Glomerular visceral epithelial cell (primary cell): ENCODE measurements at regions not wholly inside any gene's neighbourhood (a gene's known extent, or its start where the extent isn't known, plus 50 kb on each side); places are given as distances from the start of the nearest gene placed in this dataset.
"Not testable (repeated sequence)": the region's sequence is repeated elsewhere in the genome, so short reads cannot be mapped to it uniquely, and the experiment has no call there.

ENCODE experiments used
- DNase-seq: peaks from one replicate; pipeline ENCODE4 v3.0.0-alpha.2; 2016; ENCODE audit errors: extremely low spot score

DNA sequence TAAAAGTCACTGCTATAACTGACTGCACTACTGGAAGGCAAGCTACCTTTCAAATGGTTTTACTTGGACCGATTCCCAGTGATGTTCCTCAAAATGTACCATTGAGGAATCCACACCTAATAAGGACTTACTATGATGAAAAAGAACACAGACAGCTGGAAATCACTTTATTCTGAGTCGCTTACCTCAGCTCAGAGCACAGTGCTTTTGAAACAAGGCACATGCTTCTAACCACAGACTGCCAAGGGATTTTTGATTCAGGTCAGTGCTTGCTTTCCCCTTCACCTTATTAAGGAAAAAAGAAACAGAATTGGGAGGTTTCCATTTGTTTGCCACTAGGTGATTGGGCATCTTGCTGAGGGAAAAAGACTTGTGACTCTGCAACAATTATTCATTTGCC is 707.5 kb upstream of the FSHR start:
- DNase-seq: no peak

DNA sequence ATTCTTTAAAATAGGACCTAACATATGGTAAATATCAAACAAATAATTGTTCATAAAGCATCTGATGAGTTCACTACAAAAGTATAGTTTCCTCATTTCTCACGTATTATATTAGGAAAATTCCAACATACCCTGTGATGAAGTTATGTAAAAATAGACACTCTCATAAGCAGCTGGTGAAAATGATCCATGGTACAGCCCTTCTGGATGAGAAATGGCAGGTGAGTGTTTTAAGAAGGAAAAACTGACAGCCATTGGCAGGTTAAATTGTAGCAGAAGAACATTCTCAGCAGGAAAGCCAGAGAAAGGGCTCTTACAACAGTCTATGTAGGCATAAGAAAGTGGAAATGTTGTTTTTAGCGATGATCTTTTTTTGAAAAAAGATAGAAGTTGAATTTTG is 706.5 kb upstream of the FSHR start:
- no peak for DNase-seq

DNA sequence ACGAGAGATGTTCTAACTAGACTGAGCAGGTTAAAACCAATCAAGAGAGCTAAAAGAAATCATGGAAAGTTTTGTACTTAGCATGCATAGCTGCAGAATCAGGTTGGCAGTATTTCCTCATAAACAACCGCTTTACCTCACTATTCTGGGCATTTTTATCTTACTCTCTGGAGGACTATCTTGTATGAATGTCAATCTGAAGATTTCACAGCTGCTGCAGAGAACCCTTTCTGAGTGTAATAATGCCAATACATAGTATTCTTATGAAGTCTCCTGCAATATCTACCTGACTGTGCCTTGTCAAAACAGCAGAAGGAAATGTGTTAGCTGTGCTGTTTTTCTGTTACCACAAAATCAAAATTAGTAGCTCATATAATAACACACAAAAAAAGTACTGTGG is 705.9 kb upstream of the FSHR start:
- no peak for DNase-seq

DNA sequence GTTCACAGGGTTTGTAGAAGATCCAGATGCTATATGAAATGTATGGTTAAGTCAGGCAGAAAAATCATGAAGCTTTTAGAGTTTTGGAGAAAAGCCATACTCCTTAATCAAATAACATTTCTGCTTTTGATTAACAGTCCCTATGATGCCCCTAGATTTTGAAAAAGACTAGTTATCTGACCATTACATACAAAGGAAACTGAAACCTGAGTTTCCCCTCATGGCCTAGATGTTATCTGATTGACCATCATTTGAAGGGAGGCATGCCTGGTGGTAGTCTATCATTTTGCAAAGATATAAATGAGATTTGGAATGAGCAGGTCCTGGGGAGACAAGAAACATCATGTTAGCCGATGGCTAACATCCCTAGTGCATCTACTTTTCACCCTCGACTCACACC is 704.3 kb upstream of the FSHR start:
- DNase-seq: no peak

DNA sequence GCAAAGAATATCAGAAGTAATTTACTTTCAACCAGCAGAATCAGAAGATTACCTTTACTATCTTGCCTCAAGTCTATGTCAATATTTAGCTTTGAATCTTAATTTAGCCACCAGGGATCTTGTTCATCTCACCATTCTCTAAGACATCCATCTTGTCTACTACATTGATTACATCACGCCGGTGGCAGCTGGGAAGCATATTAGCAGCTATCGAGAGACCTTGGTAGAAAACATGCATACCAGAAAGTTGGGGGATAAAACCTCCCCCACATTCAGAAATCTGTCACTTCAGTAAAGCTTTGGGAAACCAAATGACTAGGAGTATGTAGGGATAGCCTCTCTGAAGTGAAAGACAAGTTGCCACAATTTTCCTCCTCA is 703.8 kb upstream of the FSHR start:
- no peak for DNase-seq

DNA sequence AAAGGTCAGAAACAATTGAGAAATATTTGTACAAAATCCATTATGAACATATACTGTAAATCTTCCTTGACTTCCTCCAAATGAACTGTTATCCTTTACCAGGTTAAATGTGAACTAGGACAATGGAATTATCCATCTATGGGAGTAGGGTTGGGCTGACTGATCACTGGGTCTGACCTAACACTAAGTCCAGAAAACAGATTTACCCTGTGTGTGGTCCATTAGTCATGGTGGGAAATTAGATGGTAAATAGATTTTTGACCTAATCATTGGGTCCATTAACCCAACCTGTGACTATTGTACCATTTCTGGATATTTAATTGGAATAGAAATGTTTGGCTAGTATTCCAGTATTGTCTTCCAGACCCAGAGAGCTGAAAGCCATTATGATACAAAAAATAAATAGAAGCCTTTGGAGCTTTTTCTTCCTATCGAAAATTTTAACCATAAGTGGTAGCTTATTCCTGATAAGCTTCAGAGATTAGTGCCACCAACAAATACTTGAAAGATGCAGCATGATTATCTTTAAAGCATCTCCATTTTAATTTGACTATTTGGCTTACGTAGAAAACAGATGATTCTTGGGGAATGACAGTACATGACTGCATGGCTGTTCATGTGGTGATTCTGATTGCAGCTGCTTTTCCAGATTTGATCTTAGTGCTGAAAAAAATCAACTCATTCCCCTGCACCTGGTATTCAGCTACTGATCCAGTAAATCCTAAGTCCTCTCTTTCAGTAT is 703.2 kb upstream of the FSHR start:
- DNase-seq: no peak

DNA sequence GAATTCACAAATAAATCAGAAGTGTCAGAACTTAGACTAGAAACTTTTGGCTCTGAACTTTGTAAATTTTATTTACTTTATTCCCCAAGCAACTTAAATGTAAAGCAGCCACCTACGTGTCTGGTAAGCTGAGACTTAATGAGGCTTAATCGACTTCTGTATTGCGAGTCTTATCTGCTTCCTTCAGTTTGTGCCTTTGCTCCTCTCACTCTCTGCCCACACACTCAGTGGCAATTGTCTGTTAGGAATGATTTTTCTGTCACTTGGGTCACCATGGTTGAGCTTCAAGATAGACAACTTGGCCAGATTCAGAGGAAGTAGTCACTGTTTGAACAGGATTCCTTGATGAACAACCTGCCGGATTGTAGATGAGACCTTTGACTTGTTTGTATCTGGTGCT is 691.4 kb upstream of the FSHR start:
- no peak for DNase-seq

DNA sequence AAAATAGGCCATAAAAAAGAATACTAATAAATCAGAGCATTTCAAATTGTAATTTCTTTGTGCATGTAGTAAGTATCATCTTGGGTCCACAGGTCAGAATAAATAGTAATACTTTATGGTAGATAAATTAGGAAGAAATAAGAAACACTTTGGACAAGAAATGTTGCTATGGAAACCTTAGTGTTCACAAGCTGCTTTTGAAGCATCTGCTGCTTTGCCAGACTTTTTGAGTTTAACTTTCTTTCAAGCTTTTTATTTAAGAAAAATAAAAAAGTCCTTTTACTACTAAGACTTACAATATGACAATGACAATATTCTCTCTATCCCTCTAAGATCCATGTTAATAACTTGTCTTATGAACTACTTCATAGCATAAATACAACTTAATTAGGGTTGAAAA is 690.7 kb upstream of the FSHR start:
- no peak for DNase-seq

DNA sequence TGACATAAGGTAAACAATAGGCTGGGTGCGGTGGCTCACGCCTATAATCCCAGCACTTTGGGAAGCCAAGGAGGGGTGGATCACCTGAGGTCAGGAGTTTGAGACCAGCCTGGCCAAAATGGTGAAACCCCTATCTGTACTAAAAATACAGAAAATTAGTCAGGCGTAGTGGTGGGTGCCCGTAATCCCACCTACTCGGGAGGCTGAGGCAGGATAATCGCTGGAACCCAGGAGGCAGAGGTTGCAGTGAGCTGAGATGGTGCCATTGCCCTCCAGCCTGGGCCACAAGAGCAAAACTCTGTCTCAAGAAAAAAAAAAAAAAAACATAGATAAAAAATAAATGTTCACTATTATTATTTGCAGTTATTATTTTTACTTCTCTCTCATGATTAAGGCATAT is 689.8 kb upstream of the FSHR start:
- DNase-seq: not testable (repeated sequence)

DNA sequence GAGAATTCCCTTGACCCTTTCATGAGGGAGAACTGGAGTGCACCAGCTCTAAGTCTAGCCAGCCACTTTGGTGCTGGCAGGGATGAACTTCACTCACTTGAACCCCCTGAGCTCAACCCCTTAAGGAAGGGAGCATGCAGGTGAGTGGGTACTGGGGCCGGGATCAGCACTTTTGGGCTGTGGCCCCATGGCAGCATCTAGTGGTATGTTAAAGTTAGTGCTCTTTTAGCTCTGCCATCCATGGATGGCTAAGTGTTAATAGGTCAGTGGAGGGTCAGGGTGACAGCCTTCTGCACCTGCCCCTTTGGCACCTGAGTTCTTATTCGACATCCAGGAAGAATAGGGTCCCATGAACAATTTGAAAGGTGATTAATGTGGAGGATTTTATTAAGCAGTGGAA is 689.0 kb upstream of the FSHR start:
- DNase-seq: no peak

DNA sequence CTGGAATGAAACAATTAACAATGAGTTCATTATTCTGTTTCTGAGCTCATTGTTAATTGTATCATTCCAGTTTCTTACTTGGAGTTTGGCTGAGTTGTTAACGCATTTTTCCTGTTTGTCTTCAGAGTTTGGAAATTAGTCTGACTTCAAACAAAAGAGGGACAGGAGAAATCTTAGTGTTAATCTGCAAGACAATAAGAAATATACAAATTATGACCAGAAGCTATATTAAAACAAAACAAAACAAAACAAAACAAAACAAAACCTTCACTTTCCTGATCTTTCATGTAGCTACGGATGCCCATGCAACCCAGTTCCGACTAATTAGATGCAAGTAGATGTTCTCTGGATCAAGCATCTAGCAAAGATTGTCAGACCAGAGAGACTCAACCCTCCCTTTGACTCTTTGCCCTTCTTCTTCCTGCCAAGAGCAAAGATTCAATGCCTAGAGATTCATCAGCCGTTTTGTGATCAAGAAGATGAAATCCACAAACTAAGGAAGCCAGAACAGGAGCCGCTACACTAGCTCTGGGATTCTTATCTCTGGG is 686.2 kb upstream of the FSHR start:
- no peak for DNase-seq

DNA sequence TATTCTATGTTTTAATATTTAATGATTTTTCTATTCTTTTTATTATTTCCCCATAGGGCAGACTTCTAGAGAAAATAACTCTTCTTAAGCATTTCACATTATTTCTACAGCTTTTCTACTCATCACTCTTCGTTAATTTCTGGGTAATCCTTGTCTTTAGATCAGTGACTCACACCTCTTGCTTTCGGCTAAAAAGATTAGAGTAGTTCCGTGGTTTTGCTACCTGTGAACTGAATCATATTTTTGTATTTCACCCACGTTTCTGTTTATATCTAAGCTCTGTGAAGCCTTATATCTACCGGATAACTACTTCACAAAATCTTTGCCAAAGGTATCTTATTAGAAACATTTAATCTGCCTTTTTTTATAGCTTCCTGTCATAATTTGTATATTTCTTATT is 685.5 kb upstream of the FSHR start:
- no peak for DNase-seq

DNA sequence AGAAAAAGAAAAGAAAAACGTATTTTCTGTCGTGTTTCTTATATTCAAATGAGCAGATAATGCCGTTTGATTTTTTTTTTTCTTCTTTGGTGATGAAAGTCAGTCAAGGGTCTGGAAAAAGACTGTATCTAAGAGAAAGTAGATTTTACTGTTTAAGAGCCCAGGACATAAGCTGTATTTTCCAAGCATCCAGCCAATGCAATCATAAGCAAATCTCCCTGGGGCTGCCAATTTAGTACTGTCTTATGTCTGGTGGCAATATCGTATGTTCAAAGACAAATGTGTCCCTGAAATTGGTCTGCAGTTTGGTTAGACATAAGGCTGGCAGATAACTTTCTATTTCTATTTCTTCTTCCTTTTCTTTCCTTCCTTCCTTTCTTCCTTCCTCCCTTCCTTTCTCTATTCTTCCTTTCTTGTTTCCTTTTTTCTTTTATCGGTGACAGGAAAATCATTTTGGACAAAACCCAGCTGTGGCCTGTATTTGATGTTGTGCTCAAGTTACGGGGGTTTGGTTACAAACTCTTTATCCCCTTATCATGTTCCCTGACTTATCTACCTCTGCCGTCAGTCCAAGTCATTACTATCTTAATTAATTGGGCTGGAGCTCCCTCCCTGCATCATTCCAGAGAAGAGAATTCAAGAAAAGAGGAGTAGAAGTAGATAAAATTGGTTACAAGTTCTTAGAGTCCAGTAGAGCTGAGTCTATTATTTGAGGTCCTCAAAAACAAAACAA is 683.4 kb upstream of the FSHR start:
- no peak for DNase-seq

DNA sequence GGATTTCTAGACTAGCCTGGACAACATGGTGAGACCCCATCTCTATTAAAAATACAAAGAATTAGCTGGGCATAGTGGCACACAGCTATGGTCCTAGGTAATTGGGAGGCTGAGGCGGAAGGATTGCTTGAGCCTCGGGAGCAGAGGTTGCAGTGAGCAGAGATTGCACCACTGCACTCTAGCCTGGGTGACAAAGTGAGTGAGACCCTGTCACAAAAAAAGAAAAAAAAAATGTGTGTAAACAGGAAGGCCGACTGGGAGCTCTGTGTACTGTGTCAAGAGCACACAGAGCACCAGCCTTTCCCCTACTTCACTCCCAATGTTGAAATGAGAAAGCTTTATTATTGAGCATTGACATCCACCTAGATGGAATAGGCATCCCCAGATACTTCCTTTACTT is 681.7 kb upstream of the FSHR start:
- DNase-seq: no peak

DNA sequence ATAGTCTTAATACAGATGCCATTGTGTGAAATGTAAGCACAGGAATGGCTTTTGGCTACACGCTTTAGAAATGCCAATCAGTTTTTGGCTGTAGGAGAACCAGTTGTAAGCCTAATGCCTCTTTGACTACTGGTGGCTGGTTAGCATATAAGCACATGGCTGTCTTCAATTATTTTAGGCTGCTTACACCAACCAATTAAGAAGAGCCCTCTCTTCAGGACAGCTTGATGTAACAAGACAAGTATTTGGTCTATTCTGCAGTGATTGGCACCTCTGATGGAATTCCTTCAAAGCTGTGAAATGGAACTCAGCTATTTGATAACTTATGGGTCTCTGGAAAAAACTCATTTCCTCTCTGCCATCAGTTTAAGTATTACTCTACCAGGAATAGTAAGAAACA is 680.1 kb upstream of the FSHR start:
- DNase-seq: no peak

DNA sequence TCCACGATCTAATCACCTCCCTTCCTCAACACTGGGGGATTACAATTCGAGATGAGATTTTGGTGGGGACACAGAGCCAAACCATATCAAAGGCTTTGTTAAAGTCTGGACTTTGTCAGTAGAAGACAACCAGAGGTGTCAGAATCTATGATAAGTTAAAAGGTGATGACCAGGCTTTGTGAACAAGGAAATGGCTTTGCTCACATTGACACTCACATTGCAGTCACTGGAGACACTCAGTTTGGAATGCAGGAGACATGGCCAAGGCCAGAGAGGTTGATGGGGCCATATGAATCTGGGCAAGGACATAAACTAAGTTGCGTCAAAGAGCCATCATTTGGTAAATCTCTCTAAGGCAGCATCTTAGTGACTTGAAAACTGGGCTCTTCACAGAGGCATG is 678.2 kb upstream of the FSHR start:
- DNase-seq: no peak

DNA sequence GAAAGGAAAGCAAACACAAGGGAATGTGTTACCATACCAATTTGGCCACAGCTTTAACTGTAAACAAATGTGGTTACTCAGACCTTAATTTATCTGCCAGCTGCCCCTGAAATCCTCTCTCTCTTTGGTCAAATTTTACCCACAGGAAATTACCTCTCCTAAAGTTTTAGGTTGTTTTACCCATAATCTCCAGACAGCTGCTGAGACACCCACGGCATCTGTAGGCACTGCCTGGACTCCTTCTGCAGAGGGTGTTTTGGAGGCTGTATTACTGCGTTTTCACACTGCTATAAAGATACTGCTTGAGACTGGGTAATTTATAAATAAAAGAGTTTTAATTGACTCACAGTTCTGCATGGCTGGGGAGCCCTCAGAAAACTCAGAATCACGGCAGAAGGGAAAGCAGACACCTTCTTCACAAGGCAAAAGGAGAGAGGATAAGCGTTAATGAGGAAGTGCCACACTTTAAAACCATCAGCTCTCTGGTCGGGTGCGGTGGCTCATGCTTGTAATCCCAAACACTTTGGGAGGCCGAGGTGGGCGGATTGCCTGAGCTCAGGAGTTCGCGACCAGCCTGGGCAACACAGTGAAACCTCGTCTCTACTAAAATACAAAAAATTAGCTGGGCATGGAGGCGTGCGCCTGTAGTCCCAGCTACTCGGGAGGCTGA is 677.5 kb upstream of the FSHR start:
- DNase-seq: no peak

DNA sequence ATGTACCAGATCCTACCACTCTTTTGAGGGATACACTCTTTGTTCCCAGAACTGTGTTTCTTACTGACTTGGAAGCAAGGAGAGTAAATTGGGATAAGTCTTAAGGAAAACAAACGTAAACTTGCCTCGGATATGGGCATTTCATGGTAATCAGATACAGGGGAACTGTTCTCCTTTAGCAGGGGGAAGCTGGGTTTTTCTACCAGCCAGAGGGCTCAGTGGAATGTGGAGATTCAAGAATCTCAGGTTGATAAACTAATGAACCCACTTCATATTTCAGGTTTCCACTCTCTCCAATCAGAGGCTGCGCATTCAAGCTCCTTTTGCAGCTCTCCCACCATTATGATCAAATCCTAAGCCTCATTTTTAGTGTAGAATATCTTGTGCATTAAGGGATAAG is 676.5 kb upstream of the FSHR start:
- DNase-seq: no peak

DNA sequence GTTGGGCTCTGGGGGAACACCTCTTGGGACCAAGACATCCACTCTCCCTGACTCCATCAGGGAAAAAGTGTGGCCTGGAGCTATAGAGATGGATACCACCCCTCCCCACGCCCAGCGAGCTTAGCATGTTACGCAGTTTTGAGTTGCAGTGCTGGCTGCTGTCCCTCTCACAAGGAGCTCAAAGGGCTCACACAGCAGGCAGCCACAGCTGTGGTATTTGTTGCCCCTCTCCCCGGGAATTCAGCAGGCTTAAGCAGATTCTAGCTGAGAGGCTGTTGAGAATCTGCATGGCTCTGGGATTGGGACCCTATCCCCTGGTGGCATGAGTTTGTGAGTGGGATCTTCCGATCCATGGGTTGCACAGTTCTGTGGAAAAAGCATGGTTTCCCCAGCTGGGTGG is 673.1 kb upstream of the FSHR start:
- DNase-seq: no peak

DNA sequence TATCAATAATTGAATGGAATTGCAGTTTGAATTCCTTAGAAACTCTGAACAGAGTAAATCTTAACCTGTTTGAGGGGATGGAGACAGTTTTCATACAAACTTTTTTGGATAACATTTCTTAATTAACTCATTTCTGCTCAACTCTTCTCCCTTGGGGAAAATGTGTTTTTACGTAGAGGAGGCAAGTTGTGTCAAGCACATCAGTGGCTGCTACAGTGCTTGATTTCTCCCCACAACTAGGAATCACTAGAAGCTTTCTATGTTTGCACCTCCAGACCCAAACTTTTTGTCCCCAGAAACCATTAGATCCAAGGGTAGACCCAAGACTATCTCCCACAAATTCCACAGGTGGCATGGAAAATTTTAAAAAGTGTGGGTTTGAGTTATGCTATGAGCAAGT is 658.9 kb upstream of the FSHR start:
- DNase-seq: no peak

DNA sequence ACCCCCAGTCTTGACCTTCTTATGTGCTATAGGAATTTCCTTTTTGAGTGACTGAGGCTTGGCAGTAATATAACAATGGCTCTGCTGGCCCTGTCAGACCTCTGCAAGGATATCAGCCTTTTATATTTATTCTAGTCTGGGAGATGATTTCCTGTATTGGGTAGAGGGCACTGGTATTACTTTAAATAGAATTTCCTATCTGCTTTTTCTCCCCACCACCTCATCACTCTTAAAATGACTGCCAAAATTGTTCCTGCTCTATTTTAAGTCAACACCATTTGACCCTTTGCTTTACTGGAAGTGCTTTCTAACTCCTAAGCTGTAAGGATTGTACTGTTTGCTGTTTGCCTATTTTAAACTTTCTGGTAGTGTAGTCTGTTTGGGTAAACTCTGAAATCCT is 658.4 kb upstream of the FSHR start:
- no peak for DNase-seq

DNA sequence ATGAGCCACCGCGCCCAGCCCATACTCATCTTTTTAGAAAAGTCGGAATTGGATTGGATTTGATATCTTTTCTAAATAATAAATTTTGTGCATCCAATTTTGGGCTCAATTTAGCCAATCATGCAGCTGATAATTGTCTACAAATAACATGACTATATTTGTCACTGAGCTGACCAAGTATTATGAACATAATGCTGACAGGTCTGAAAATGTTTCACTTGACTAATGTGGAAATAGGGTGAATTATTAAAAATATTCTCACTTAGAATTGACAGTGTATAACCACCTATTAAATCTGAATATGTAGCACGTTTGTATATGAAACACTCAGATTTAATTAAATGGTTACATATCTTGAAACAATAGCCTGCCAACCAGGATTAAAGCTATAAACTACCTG is 657.2 kb upstream of the FSHR start:
- no peak for DNase-seq

DNA sequence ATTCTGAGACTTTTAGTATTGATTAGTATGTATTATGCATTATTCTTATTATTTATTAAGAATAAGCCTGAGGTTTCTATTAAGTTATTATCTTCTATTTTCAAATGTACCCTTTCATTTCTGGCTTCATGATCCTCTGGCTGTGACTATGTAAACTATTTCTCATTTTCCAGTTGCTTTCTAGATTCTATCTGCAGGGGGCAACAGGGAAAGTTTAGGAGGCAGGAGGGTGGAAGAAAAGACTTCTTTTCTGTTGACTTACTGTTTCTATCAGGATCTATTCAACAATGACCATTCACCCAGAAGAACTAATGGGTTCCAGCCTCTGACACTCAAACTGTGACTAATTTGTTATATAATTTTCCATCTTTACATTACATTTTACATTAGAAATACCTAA is 653.4 kb upstream of the FSHR start:
- DNase-seq: no peak
